Chondrocyte (in vitro differentiated cells): ENCODE measurements at regions not wholly inside any gene's neighbourhood (a gene's known extent, or its start where the extent isn't known, plus 50 kb on each side); places are given as distances from the start of the nearest gene placed in this dataset.
A peak's percentile ranks its signal among the peaks of the same experiment; 100 is the strongest.
"Not testable (repeated sequence)": the region's sequence is repeated elsewhere in the genome, so short reads cannot be mapped to it uniquely, and the experiment has no call there.

Experiments
- DNase-seq: peaks from one replicate; pipeline ENCODE4 v3.0.0; 2021; ENCODE audit warnings: mixed read lengths, low spot score
- H3K27ac Mint-ChIP-seq: one replicate; pipeline ENCODE4 v1.8.0; 2021; ENCODE audit warnings: mild to moderate bottlenecking, moderate library complexity, mixed read lengths; ENCODE audit not compliant: unreplicated experiment
- H3K27me3 Mint-ChIP-seq: 2 replicates; pipeline ENCODE4 v1.8.0; 2021; ENCODE audit warnings: low read depth, mixed read lengths
- H3K36me3 Mint-ChIP-seq: 2 replicates; pipeline ENCODE4 v1.8.0; 2021; ENCODE audit warnings: low read depth, mixed read lengths
- H3K4me1 Mint-ChIP-seq: 2 replicates; pipeline ENCODE4 v1.8.0; 2021; ENCODE audit warnings: low read depth, mild to moderate bottlenecking, mixed read lengths
- H3K4me3 Mint-ChIP-seq: one replicate; pipeline ENCODE4 v1.8.0; 2021; ENCODE audit warnings: mild to moderate bottlenecking, moderate library complexity, mixed read lengths; ENCODE audit not compliant: unreplicated experiment
- H3K9me3 Mint-ChIP-seq: 2 replicates; pipeline ENCODE4 v1.8.0; 2021; ENCODE audit warnings: low read depth, mixed read lengths
- TF ChIP-seq, protein P1 (sequence below): fragments of 200-600 bp; sonication (generic); IDR thresholded peaks from 2 replicates; pipeline ENCODE4 v1.5.0; 2021; ENCODE audit warnings: antibody characterized with exemption, mild to moderate bottlenecking, moderate library complexity

DNA sequence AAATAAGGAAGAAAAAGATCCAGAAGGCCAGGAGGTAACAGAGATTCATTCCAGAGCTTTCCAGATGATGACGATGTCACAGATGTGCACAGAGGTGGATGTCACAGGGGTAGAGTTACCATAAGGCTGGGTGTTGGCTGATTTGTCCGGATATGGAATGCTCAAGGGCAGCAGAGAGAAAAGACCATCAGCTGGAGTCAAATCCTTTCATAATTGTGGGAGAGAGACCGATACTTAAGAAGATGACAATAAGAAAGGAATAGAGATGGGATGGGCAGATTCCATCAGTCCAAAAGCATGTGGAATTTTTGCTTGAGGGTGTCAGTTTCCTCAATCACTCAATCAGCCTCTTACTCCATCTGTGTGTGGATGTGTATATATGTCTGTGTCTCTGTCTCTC, 150.4 kb downstream of the CENPC start:
- Mint-ChIP-seq H3K4me1 (no peaks in the 10 kb centered on the region), H3K4me3 (no peak overlapping the region), H3K9me3 (peaks cover 3% of the 10 kb centered on the region), H3K36me3 (no peaks in the 10 kb centered on the region), H3K27ac (no peak overlapping the region), H3K27me3 (peaks cover 15% of the 10 kb centered on the region)
- TF ChIP-seq, protein P1, sequence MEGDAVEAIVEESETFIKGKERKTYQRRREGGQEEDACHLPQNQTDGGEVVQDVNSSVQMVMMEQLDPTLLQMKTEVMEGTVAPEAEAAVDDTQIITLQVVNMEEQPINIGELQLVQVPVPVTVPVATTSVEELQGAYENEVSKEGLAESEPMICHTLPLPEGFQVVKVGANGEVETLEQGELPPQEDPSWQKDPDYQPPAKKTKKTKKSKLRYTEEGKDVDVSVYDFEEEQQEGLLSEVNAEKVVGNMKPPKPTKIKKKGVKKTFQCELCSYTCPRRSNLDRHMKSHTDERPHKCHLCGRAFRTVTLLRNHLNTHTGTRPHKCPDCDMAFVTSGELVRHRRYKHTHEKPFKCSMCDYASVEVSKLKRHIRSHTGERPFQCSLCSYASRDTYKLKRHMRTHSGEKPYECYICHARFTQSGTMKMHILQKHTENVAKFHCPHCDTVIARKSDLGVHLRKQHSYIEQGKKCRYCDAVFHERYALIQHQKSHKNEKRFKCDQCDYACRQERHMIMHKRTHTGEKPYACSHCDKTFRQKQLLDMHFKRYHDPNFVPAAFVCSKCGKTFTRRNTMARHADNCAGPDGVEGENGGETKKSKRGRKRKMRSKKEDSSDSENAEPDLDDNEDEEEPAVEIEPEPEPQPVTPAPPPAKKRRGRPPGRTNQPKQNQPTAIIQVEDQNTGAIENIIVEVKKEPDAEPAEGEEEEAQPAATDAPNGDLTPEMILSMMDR: no peak
- no peak for DNase-seq

DNA sequence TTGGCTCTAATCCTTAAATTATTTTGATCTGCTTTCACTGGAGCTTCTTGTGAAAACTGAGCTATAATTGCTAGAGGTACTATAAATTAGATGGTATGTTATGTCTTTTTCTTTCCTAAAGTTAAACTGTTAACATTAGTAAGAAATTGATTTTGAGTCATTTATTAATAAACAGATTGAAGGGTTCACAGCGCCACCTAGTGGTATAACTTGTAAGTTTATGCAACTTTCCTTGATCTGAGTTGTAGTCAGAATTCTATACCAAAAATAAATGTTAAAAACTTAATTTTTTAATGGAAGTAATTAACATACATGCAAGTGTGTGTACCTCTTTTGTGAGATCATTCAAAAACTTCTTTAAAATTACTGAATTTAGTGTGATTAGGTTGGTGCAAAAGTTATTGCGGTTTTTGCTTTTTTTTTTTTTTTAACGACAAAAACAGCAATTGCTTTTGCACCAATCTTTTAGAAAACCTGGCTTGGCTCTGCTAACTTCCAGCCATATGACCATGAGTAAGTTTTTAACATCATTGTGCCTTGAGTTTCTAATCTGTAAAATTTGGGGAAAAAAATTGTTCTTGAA, 151.5 kb downstream of the CENPC start:
- no peak for DNase-seq
- Mint-ChIP-seq H3K9me3 (peaks cover 3% of the 10 kb centered on the region), H3K27me3 (peaks cover 15% of the 10 kb centered on the region), H3K4me3 (no peak overlapping the region), H3K27ac (no peak overlapping the region), H3K36me3 (no peaks in the 10 kb centered on the region), H3K4me1 (no peaks in the 10 kb centered on the region)
- TF ChIP-seq, protein P1: peak; percentile 99

DNA sequence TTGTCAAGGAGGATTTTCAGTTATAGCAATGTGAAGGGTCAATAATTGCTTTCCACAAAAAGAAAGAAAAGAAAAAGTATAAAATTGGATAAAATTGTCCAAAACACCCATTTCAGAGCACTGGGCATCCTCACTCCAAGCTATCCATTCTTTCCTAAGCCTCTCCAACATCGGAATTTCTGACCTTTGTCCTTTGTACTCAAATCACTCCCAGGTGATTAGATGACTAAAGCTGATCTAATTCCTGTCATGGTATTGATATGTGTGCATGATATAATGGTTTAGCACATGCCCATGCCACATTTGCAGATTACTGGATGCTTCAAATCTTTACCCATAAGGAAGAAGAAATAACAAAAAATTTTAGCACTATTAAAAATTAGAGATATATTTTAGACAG, 152.3 kb downstream of the CENPC start:
- H3K36me3 Mint-ChIP-seq: no peaks in the 10 kb centered on the region
- H3K27ac Mint-ChIP-seq: no peak overlapping the region
- peaks cover 15% of the 10 kb centered on the region for H3K27me3 Mint-ChIP-seq
- no peak overlapping the region for H3K4me3 Mint-ChIP-seq
- DNase-seq: no peak
- TF ChIP-seq, protein P1: no peak
- H3K4me1 Mint-ChIP-seq: no peaks in the 10 kb centered on the region
- H3K9me3 Mint-ChIP-seq: peaks cover 1% of the 10 kb centered on the region

DNA sequence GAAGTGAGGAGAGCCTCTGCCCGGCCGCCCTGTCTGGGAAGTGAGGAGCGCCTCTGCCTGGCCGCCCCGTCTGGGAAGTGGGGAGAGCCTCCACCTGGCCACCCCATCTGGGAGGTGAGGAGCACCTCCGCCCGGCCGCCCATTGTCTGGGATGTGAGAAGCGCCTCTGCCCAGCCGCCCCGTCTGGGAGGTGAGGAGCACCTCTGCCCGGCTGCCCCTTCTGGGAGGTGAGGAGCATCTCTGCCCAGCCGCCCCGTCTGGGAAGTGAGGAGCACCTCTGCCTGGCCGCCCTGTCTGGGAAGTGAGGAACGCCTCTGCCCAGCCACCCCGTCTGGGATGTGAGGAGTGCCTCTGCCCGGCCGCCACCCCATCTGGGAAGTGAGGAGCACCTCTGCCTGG, 163.9 kb downstream of the CENPC start:
- peak; percentile 81 for DNase-seq
- H3K9me3 Mint-ChIP-seq, H3K27me3 Mint-ChIP-seq, H3K36me3 Mint-ChIP-seq, H3K4me1 Mint-ChIP-seq, H3K27ac Mint-ChIP-seq, H3K4me3 Mint-ChIP-seq: not testable (repeated sequence)

DNA sequence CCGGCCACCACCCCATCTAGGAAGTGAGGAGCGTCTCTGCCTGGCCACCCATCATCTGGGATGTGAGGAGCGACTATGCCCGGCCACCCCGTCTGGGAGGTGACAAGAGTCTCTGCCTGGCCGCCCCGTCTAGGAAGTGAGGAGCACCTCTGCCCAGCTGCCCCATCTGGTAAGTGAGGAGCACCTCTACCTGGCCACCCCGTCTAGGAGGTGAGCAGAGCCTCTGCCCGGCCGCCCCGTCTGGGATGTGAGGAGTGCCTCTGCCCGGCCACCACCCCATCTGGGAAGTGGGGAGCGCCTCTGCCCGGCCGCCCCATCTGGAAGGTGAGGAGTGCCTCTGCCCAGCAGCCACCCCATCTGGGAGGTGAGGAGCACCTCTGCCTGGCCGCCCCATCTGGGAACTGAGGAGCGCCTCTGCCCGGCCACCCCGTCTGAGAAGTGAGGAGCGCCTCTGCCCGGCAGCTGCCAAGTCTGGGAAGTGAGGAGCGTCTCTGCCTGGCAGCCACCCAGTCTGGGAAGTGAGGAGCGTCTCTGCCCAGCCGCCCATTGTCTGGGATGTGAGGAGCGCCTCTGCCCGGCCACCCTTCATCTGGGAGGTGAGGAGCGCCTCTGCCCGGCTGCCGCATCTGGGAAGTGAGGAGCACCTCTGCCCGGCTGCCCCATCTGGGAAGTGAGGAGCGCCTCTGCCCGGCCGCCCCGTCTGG, 164.4 kb downstream of the CENPC start:
- H3K9me3 Mint-ChIP-seq, H3K36me3 Mint-ChIP-seq, H3K27me3 Mint-ChIP-seq, H3K4me1 Mint-ChIP-seq, H3K27ac Mint-ChIP-seq, H3K4me3 Mint-ChIP-seq: not testable (repeated sequence)
- DNase-seq: peak; percentile 86

DNA sequence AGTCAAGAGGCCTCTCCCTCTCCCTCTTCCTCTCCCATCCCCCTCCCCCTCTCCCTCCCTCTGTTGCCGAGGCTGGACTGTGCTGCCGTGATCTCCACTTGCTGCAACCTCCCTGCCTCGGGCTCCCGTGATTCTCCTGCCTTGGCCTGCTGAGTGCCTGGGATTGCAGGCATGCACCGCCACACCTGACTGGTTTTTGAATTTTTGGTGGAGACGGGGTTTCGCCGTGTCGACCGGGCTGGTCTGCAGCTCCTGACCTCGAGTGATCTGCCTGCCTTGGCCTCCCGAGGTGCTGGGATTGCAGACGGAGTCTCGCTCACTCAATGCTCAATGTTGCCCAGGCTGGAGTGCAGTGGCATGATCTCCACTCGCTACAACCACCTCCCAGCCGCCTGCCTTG, 165.1 kb downstream of the CENPC start:
- TF ChIP-seq, protein P1: no peak
- H3K4me1 Mint-ChIP-seq: no peaks in the 10 kb centered on the region
- peaks cover 5% of the 10 kb centered on the region for H3K9me3 Mint-ChIP-seq
- H3K36me3 Mint-ChIP-seq: no peaks in the 10 kb centered on the region
- peaks cover 12% of the 10 kb centered on the region for H3K27me3 Mint-ChIP-seq
- H3K4me3 Mint-ChIP-seq: no peak overlapping the region
- DNase-seq: no peak
- no peak overlapping the region for H3K27ac Mint-ChIP-seq
